GM19468 (cell line): ENCODE measurements at regions not wholly inside any gene's neighbourhood (a gene's known extent, or its start where the extent isn't known, plus 50 kb on each side); places are given as distances from the start of the nearest gene placed in this dataset.

Experiments used
- ATAC-seq: cut with Tn5 transposase; IDR thresholded peaks from one replicate; pipeline ENCODE4 v1.9.1; 2021; ENCODE audit warnings: mild to moderate bottlenecking, moderate library complexity, moderate number of reproducible peaks; ENCODE audit not compliant: unreplicated experiment; ENCODE audit errors: extremely low read depth

DNA sequence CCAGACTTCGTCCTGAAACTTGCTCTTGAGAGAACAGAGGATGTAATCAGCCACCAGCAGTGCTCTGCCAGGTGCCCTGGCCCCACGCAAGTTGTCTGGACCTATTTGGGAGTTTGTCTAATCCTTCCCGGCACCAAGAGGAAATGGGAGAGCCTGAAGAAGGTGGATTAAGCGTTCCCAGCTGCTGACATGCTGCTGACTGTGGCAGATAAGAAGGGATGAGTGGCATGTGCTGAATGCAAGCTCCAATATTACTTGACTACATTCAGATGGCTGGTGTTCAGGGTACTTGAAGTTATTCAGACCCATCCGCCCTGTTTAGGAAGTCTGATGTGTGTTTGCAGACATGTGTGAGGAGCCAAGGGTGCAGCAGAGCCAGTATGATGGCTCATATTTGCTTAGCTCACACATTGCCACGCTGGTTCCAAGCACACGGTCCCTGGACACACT lies 440.6 kb upstream of the CCDC196 start:
- no peak for ATAC-seq

GRCh38 chr14:66046035-66046434 lies 440.1 kb upstream of the CCDC196 start:
- no peak for ATAC-seq

DNA sequence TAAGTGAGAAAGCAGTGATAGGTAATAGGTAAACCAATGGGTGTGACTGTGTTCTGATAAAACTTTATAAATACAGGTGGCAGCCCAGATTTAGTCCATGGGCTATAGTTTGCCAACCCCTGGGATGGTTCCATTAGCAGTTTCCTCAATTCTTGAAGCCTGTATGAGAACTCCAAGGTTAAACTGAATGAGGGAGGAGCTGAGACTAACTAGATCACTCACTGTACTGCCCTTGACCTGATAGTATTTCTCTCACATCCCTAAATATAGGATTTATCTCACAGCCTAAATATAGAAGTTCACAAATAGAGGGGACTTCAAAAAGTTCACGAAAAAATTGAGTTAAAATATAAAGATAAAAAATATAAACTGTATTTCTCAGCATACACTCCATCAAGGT lies 439.6 kb upstream of the CCDC196 start:
- no peak for ATAC-seq

GRCh38 chr14:66056268-66056907 lies 429.8 kb upstream of the CCDC196 start:
- ATAC-seq: no peak

GRCh38 chr14:66056926-66057552 lies 429.1 kb upstream of the CCDC196 start:
- no peak for ATAC-seq

GRCh38 chr14:66065188-66065587 lies 421.0 kb upstream of the CCDC196 start:
- no peak for ATAC-seq

DNA sequence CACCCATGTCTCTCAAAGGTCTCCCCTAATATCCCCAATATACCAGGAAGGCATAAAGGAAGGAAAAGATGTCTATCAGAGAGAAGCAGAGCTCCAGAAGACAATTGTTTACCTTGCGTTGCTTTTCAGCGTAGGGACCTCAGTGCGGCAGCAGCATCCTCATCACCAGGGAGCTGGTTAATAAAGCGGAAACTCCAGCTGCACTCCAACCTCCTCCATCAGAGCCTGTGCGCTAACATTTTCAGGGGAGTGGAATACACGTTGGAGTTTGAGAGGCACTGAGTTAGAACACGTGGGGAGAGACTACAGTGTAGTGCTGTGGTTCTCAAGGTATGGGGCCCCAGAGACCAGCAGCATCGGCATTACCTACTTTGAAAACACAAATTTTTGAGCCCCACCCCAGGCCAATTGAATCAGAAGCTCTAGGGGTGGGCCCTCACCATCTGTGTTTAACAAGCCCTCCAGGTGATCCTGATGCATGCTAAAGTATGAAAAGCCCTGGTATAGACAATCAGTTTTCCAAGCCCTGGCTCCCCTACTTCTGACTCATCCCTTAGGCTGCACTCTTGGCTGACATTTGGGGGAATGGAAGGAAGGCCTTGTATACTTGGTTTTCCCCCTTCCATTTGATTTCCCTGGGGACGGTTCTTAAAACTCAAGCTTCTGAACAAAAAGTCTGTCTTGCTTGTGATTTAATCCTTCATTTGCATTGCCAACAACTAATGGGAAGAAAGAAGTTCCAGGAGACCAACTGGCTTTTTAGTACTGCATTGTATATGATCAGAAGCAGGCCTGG lies 419.0 kb upstream of the CCDC196 start:
- ATAC-seq: no peak

DNA sequence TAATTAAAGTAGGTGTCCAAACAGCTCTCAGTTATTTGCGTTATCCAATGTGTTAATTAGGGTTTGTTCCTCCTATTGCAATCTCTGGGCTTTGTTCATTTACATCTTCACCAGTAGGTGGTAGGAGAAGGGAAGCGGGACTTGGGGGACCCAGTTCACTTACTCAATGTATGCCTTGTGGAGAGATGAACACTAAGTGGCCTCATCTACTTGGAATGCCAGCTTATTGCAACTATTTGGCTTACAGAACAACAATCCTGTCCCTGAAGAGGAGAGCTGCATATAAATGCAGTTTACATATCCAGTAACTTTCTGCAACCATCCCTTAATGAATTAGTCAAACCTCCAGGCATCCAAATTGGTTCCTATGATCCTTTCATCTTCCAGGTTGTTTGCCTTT lies 417.1 kb upstream of the CCDC196 start:
- ATAC-seq: no peak

DNA sequence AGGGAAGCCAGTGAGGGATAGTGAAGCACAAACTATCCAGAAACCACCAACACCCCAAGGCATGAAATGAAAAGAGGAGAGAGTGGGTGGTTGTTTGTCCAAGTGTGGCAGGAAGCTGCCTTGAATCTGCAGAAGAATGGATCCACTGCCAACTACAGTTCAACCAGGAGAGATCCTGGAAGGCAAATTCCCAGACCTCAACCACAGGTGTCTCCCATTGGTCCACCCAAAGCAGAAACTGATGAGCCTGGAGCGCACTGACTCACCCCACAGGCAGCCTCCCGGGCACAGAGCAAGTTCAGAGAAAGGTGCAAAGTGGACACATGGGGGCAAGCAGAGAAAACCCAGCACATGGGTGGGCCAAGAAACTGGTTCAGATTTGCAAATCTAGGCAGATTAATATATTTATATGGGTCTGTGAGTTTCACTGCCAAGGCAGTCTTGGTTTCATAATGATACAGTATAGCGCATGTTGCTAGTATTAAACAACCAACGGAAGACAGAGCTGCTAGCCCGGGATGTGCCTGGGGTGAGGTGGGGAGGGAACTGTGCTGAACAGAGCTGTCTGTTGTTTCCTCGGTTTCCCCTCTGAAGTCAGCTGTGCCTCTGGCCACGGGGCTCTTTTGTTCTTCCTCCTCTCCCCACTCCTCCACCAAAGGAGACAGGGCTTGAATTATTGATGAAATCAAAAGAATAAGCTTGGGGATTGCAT lies 416.2 kb upstream of the CCDC196 start:
- ATAC-seq: no peak

DNA sequence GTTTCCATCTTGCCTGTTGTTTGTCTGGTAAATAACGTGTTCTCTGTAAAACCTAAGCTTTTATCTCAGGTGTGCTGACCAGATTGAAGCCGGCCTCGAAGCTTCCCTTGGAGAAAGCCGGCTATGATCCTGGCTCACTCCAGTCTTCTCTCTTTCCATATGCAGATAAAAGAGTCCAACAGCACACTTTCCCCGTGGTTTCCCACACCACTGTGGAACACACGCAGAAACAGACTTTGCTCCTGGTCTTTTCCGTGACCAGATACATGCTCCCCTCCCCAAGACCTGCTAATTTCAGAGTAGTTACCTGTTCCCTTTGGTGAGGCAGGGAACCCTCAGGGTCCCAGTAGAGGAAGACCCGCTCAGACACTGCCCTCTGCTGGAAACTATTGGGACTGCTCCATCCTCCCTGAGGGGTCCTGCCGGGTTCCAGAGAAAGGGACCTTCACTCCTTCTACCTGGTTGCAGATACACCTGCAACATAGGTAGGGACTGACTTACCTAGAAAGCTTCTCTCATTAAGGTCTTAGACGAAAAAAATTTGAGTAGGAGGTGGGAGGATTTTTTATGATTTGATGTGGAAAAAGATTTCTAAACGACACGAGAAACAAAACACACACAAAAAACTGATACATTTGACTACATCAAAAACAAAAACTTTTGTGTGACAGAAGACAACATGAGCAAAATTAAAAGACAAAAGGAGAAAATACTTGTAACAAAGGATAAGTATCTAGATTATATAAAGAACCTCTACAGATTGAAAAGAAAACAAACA lies 415.4 kb upstream of the CCDC196 start:
- ATAC-seq: no peak

DNA sequence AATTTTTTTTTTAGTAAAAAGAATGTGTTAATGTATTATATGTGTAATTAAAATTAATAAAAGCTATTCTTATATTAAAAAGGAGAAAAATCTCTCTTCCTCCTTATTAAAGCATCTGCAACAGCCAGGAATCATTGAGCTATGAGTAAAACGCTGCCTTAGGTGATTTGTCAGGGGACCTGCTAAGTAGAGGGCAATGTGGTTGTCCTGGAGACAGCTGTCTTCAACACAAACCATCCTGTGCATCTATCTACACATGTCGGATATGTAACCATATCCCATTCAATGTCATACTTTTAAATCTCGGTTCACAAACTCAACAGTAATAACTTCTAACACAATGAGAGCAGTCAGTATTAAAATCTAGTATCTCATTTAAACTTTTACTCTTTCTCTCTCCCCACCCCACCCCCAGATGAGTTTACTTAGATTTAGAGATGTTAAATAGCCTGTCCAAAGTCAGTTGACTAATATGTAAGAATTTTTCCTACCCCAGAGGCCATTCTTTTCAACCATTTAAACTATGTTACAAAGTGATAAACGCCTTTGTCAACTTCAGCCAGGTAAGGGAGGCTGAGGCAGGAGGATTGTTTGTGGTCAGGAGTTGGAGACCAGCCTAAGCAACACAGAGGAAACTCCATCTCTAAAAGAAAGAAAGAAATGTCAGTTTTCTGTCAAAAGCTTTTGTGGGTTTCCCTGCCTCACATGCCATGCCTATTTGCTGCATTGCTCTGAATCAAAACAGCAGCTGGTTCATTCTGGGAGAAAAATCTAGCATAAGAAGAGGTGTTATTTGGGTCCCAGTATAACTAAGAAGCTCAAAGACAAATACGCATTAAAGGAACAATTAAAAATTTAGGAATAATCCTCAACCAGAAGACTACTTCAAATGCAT lies 413.7 kb upstream of the CCDC196 start:
- no peak for ATAC-seq

- no peak for ATAC-seq
Observed at GRCh38 chr14:66074537-66074936, 411.6 kb upstream of the CCDC196 start.

- ATAC-seq: no peak
Observed at GRCh38 chr14:66076176-66076575, 410.0 kb upstream of the CCDC196 start.

GRCh38 chr14:66078006-66078405 lies 408.2 kb upstream of the CCDC196 start:
- no peak for ATAC-seq

DNA sequence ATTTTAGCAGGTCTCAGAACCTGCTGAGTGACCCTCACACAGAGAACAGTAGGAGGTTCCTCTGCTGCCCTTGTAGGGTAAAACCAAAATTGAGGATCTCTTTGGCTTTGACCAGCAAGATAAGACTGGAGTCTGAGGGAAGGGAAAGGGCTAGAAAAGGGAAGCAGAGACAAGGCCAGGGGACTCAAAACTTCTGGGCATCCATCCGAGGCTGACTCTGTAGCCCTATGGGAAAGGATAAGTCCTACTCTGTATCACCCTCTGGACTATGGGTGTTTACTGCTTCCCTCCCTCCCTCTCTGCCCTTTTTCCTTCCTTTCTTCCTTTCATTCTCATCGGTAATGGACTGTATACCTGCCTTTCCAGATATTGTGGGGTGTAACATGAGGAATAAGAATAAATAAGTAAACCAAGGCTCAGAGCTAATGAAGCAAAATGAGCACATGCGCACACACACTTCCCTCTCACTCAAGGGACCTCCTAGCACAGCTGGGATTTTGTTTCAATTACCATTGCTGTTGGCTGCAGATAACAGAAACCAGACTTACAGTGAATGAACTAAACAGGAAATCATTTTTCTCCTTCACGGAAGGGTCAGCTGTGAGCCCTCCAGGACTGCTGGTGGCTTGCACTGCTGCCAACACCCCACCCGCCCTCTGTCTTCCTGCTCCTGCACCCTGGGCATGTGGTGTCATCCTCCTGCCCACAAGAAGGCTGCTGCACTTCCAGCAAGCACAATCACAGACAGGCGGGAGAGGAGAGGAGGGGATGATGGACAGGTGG lies 404.4 kb upstream of the CCDC196 start:
- ATAC-seq: no peak

GRCh38 chr14:66085224-66085623 lies 400.9 kb upstream of the CCDC196 start:
- ATAC-seq: no peak

GRCh38 chr14:66085665-66086064 lies 400.5 kb upstream of the CCDC196 start:
- no peak for ATAC-seq

DNA sequence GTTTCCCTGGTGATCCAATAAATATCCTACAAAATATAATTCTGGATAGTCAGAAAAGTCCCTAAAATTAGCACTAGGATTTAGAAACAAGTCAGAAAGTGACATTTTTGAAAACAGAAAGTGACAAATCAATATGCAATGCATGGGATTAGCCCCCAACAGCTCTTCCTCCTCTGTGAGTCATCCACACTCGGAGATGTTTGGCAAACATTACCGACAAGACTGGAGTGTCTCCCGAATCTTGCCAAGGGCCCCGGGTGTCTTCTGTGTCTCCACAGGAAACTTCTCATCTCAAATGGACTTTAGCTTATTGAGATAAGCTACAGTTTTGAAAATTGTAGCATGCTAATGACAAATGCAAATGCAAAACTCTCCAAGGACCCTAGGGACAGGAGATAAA lies 398.9 kb upstream of the CCDC196 start:
- no peak for ATAC-seq
